SK-N-SH treated with all-trans-retinoic acid at 6 μM for 48 hours (cell line): ENCODE measurements at regions not wholly inside any gene's neighbourhood (a gene's known extent, or its start where the extent isn't known, plus 50 kb on each side); places are given as distances from the start of the nearest gene placed in this dataset.

Experiments
- ATAC-seq: fragments of 200-7000 bp; cut with Tn5 transposase; 3 replicates; pipeline ENCODE4 v1.9.1; 2020; ENCODE audit warnings: mild to moderate bottlenecking, moderate library complexity
- BACH2 ChIP-seq: fragments of 250-450 bp; sonication (Bioruptor Pico); IDR thresholded peaks from 2 replicates; pipeline ENCODE4 v1.9.0; 2021; ENCODE audit warnings: mild to moderate bottlenecking, borderline replicate concordance
- CSRNP3 ChIP-seq: fragments of 250-450 bp; sonication (Bioruptor Pico); IDR thresholded peaks from 2 replicates; pipeline ENCODE4 v1.5.1; 2021; ENCODE audit warnings: mild to moderate bottlenecking, moderate library complexity
- GLIS3 ChIP-seq: fragments of 250-450 bp; sonication (Bioruptor Pico); IDR thresholded peaks from 2 replicates; pipeline ENCODE4 v1.5.0; 2020; ENCODE audit warnings: mild to moderate bottlenecking, moderate library complexity
- OSR1 ChIP-seq: fragments of 250-450 bp; sonication (Bioruptor Pico); IDR thresholded peaks from 2 replicates; pipeline ENCODE4 v1.8.0; 2022; ENCODE audit warnings: moderate library complexity, mild to moderate bottlenecking, inconsistent platforms
- POU6F1 ChIP-seq: fragments of 250-450 bp; sonication (Bioruptor Pico); IDR thresholded peaks from 2 replicates; pipeline ENCODE4 v1.8.0; 2021; ENCODE audit warnings: low read depth, mild to moderate bottlenecking, moderate library complexity, borderline replicate concordance
- PPARA ChIP-seq: fragments of 250-450 bp; sonication (Bioruptor Pico); IDR thresholded peaks from 2 replicates; pipeline ENCODE4 v1.5.0; 2020; ENCODE audit warnings: mild to moderate bottlenecking, borderline replicate concordance
- RARB ChIP-seq: fragments of 250-450 bp; sonication (Bioruptor Pico); IDR thresholded peaks from 2 replicates; pipeline ENCODE4 v1.8.0; 2021; ENCODE audit warnings: mild to moderate bottlenecking, moderate library complexity
- SNAI2 ChIP-seq: fragments of 250-450 bp; sonication (Bioruptor Pico); IDR thresholded peaks from 2 replicates; pipeline ENCODE4 v1.5.0; 2020; ENCODE audit warnings: mild to moderate bottlenecking, moderate library complexity
- TCF4 ChIP-seq: fragments of 250-450 bp; sonication (Bioruptor Pico); IDR thresholded peaks from 2 replicates; pipeline ENCODE4 v1.8.0; 2021; ENCODE audit warnings: mild to moderate bottlenecking, moderate library complexity, borderline replicate concordance
- TSHZ2 ChIP-seq: fragments of 250-450 bp; sonication (Bioruptor Pico); IDR thresholded peaks from 2 replicates; pipeline ENCODE4 v1.5.0; 2020; ENCODE audit warnings: mild to moderate bottlenecking, moderate library complexity
- ZC3H10 ChIP-seq: fragments of 250-450 bp; sonication (Bioruptor Pico); IDR thresholded peaks from 2 replicates; pipeline ENCODE4 v1.5.1; 2021; ENCODE audit warnings: mild to moderate bottlenecking, moderate library complexity
- ZFP3 ChIP-seq: fragments of 250-450 bp; sonication (Bioruptor Pico); IDR thresholded peaks from 2 replicates; pipeline ENCODE4 v1.5.0; 2020; ENCODE audit warnings: mild to moderate bottlenecking, moderate library complexity
- ZFP30 ChIP-seq: fragments of 450-650 bp; formaldehyde crosslinking; IDR thresholded peaks from 2 replicates; pipeline ENCODE4 v1.5.0; 2022; ENCODE audit warnings: mild to moderate bottlenecking, moderate library complexity
- ZNF70 ChIP-seq: fragments of 450-650 bp; formaldehyde crosslinking; IDR thresholded peaks from 2 replicates; pipeline ENCODE4 v1.5.0; 2020; ENCODE audit warnings: mild to moderate bottlenecking, moderate library complexity
- ZNF8 ChIP-seq: fragments of 450-650 bp; formaldehyde crosslinking; IDR thresholded peaks from 2 replicates; pipeline ENCODE4 v1.5.0; 2020; ENCODE audit warnings: mild to moderate bottlenecking, moderate library complexity

- no peak for TF ChIP-seq CSRNP3 (CRISPR knock-in tag)
- no peak for TF ChIP-seq ZC3H10 (CRISPR knock-in tag)
Observed at GRCh38 chr13:87094646-87095045, 576.5 kb upstream of the SLITRK5 start (continued).

- ATAC-seq = no peak
- TF ChIP-seq ZC3H10 (CRISPR knock-in tag) = no peak
- no peak for TF ChIP-seq TCF4 (CRISPR knock-in tag)
- TF ChIP-seq TSHZ2 (CRISPR knock-in tag) = no peak
- no peak for TF ChIP-seq RARB (CRISPR knock-in tag)
Observed at GRCh38 chr13:87100431-87100830, 570.7 kb upstream of the SLITRK5 start.

- no peak for ATAC-seq
- TF ChIP-seq CSRNP3 (CRISPR knock-in tag) (no peak), SNAI2 (no peak), PPARA (CRISPR knock-in tag) (no peak), ZFP30 (no peak), RARB (CRISPR knock-in tag) (no peak), TCF4 (CRISPR knock-in tag) (no peak), OSR1 (CRISPR knock-in tag) (no peak), ZC3H10 (CRISPR knock-in tag) (no peak), ZNF8 (CRISPR knock-in tag) (no peak), ZFP3 (CRISPR knock-in tag) (no peak), TSHZ2 (CRISPR knock-in tag) (no peak), BACH2 (CRISPR knock-in tag) (no peak)
Observed at GRCh38 chr13:87107651-87108050, 563.5 kb upstream of the SLITRK5 start.

GRCh38 chr13:87120476-87120875 is 550.7 kb upstream of the SLITRK5 start:
- TF ChIP-seq GLIS3 (no peak), SNAI2 (no peak), PPARA (CRISPR knock-in tag) (no peak), ZFP30 (no peak), CSRNP3 (CRISPR knock-in tag) (no peak), ZFP3 (CRISPR knock-in tag) (no peak), POU6F1 (no peak), RARB (CRISPR knock-in tag) (no peak), ZNF70 (CRISPR knock-in tag) (no peak)
- ATAC-seq = no peak
